22Rv1 (cell line): ENCODE measurements at regions not wholly inside any gene's neighbourhood (a gene's known extent, or its start where the extent isn't known, plus 50 kb on each side); places are given as distances from the start of the nearest gene placed in this dataset.

Experiments used
- ZFX ChIP-seq: fragments of 450-650 bp; IDR thresholded peaks from 2 replicates; pipeline ENCODE4 v1.6.1; 2017; ENCODE audit warnings: antibody characterized with exemption, borderline replicate concordance
- TF ChIP-seq, protein P1 (sequence below): fragments of 450-650 bp; IDR thresholded peaks from 2 replicates; pipeline ENCODE4 v1.5.1; 2017; ENCODE audit warnings: mild to moderate bottlenecking

DNA sequence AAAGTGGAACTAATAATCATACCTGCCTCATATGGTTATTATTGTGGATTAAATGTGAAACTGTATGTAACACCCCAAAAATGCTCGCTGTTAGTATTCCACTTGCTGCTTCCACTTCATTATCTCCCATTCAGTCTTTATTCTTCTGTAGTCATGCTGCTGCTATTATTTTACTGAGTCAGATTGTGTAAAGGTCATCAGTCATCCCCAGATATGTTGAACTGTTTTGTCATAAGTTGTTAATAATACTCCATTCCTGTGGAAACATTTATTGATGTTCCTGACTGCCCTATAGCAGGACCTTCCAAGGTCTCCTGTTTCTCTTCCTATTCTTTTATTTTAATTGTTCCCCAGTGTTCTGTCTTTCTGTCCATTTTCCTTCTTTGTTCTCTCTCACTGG, 1148.3 kb downstream of the EPHA7 start:
- TF ChIP-seq, protein P1, sequence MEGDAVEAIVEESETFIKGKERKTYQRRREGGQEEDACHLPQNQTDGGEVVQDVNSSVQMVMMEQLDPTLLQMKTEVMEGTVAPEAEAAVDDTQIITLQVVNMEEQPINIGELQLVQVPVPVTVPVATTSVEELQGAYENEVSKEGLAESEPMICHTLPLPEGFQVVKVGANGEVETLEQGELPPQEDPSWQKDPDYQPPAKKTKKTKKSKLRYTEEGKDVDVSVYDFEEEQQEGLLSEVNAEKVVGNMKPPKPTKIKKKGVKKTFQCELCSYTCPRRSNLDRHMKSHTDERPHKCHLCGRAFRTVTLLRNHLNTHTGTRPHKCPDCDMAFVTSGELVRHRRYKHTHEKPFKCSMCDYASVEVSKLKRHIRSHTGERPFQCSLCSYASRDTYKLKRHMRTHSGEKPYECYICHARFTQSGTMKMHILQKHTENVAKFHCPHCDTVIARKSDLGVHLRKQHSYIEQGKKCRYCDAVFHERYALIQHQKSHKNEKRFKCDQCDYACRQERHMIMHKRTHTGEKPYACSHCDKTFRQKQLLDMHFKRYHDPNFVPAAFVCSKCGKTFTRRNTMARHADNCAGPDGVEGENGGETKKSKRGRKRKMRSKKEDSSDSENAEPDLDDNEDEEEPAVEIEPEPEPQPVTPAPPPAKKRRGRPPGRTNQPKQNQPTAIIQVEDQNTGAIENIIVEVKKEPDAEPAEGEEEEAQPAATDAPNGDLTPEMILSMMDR: no peak
- TF ChIP-seq ZFX: no peak
